COR-L47 (cell line): ENCODE measurements at regions not wholly inside any gene's neighbourhood (a gene's known extent, or its start where the extent isn't known, plus 50 kb on each side); places are given as distances from the start of the nearest gene placed in this dataset.
"Not testable (repeated sequence)": the region's sequence is repeated elsewhere in the genome, so short reads cannot be mapped to it uniquely, and the experiment has no call there.

ENCODE experiments used
- DNase-seq: peaks from one replicate; lab custom pipeline; 2025; lab: John Stamatoyannopoulos, UW

GRCh38 chr3:102906818-102907217 is 472.0 kb downstream of the ZPLD1 start:
- no peak for DNase-seq

DNA sequence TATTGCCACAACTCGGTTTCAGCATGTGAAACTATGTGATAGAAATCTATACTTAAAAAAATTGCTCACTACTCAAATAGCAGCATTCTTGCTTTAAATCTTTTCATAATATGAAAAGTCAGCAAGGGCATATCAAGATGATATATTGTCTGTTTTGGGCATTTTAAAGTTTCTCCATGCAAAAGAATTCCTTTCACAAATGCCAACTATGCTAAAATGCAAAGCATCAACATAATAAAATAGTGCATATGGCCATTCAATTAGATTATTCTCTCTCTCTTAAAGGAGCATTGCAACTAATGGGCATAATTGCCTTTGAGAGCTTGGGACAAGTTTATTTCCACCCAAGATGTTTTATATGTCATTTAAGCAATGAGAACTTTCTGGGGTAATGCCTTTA is 475.1 kb downstream of the ZPLD1 start:
- DNase-seq: no peak

DNA sequence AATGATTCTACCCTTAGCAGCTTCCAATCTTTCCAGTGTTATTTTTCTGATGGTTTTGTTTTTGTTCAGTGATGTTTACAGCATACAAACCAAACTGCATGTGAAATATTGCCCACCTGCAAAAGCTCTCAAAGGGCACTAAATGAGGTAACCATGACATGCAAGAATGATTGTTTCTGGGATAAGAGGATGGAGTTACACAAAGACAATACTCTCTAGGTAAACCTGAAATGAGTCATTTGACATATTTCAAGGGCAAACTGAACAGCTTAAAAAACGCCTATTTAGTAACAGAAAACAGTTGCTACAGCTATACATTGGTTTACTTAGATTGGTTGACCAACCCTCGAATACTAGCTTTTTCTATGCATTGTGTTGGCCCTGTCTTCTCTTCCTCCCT is 481.7 kb downstream of the ZPLD1 start:
- no peak for DNase-seq

DNA sequence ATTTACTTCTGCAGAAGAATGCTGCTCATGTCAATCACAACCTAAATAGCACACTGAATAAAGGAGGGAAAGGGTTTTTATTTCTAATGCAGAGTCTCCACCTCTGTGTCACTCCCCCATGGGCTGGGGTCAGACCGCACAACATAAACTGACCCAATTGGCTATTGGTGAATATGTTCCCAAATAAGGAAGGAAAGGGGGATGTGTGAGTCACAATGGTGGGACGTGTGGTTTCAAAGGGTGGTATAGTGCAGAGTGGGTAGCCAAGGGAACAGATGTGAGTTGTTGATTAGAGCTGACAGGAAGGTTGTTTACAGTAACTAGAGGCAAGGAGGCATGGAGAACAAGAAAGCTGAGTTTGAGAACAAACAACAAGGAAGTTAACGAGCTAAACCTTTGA is 491.8 kb downstream of the ZPLD1 start:
- no peak for DNase-seq

GRCh38 chr3:102933377-102933776 is 498.6 kb downstream of the ZPLD1 start:
- DNase-seq: no peak

DNA sequence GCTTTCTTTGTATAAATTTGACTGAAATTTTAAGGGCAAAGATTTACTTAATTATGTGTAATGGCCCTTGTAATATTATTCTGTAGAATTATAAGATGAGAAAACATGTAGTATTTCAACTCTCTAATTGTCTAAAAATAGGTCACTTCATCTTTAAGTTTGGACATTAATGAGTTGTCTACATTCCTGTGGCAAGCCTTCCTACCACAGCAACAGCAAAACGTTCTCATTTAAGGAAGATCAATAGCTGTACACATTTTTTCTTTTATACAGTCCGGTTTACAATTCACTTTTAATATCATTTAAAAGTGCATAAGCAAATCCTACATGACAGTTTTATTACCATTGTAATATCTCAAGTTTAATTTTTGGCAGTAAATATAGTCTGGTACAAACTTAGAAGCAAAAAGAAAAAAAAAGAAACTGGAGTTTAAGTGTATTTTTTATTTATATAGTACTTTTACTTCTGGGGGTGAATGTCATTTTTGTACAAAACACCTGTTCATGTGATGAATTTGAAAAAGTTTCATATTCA is 501.8 kb downstream of the ZPLD1 start:
- no peak for DNase-seq

DNA sequence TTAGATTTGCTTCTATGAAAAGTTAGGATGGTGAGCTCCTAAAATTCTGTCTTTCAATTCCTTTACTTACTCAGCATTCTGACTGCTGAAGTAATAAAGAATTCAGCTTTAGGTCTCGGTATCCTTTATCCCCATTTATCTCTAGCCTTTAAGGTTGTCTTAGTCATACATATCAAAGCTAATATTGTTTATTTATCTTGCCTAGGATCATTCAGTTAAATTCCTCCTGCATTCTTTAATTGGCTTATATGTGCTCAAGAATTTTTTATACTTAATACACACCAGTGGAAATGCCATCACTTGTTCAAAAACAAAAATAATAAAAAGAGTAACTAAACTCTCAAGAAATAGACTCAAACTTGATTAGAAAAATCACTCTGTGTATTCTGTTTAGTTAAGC is 507.0 kb downstream of the ZPLD1 start:
- no peak for DNase-seq

GRCh38 chr3:102946445-102946844 is 511.6 kb downstream of the ZPLD1 start:
- DNase-seq: not testable (repeated sequence)

GRCh38 chr3:102972350-102972749 is 537.5 kb downstream of the ZPLD1 start:
- no peak for DNase-seq

DNA sequence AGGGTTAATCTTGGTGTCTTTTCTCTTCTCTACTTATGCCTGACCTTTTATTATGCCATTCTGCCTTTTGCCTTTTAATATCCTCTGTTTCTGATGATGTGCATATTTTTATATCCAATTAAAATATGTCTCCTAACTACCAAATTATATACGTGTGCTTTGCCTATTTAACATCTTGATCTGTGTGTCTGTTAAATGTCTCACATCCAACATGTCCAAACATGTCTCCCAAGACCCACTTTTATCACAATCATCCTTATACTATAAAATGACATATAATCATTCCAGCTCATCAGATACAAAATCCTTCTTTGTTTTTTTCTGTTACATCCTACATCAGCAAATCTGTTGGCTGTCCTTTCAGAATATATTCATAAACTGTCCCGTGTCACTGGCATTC is 539.5 kb downstream of the ZPLD1 start:
- no peak for DNase-seq

GRCh38 chr3:102979191-102979590 is 544.4 kb downstream of the ZPLD1 start:
- no peak for DNase-seq

DNA sequence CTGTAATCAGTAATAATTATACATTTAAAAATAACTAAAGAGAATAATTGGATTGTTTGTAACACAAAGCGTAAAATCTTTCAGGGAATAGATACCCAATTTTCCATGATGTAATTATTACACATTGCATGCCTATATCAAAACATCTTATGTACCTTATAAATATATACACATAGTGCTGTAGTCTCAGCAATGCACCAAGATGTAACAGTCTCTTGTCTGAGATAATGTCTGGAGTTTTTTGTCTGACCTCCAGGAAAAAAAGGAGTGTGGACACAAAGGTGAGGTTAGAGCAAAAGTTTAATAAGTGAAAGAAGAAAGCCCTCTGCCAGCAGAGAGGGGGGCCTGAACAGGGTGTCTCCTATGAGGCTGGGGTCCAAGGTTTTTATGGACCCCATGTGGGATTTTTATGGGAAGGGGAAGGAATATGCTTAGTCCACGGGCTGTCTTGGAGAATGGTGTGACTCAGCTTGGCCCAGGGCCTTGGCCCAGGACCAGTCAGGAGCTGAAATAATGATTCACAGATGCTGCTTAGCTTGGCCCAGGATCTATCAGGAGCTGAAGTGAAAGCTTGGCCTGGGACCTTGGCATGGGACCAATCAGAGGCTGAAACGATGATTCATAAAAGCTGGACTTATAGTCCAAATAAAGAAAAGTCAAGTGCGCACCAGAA is 545.0 kb downstream of the ZPLD1 start:
- no peak for DNase-seq

GRCh38 chr3:102980355-102980696 is 545.5 kb downstream of the ZPLD1 start:
- no peak for DNase-seq

GRCh38 chr3:103002425-103003176 is 567.8 kb downstream of the ZPLD1 start:
- peak; percentile 56 for DNase-seq

DNA sequence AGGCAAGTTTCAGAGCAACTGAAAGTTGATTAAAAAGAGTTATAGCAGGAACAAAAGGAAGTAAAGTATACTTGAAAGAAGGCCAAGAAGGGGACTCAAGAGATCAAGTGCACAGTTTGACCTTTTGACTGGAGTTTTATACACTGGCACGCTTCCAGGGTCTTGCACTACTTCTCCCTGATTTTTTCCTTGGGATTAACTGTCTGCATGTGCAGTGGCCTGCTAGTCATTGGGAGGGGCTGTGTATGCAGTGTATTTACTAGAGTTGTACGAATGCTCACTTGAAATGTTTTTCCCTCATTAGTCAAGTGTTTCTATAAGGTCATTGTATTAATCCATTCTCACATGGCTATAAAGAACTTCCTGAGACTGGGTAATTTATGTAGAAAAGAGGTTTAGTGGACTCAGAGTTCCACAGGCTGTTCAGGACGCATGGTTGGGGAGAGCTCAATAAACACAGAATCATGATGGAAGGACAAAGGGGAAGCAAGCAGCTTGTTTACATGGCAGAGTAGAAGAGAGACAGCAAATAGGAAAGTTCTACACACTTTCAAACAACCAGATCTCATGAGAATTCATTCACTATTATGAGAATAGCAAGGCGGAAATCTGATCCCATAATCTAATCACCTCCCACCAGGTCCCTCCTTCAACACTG is 571.8 kb downstream of the ZPLD1 start:
- DNase-seq: no peak

- no peak for DNase-seq
Measured at GRCh38 chr3:103009609-103010008, 574.8 kb downstream of the ZPLD1 start.

DNA sequence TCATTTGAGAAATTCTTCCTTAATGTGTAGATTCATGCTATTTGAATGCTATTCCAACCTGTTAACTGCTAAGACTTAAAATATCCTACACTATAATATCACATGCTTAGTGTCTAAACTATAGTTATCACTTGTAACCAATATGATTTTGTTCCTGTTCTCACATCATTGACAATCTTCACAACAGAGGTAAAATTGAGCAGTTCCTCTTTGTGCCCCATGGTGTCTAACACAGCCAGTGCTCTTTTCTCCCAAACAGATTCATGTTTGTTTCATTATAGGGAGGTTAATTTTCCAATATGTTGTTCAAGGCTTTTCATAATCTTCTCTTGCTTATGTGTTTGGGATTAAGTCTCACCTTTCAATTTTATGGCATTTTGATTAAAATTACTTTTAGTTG is 591.1 kb downstream of the ZPLD1 start:
- no peak for DNase-seq

GRCh38 chr3:103033841-103034240 is 599.0 kb downstream of the ZPLD1 start:
- no peak for DNase-seq

GRCh38 chr3:103047640-103048039 is 612.8 kb downstream of the ZPLD1 start:
- DNase-seq: no peak

DNA sequence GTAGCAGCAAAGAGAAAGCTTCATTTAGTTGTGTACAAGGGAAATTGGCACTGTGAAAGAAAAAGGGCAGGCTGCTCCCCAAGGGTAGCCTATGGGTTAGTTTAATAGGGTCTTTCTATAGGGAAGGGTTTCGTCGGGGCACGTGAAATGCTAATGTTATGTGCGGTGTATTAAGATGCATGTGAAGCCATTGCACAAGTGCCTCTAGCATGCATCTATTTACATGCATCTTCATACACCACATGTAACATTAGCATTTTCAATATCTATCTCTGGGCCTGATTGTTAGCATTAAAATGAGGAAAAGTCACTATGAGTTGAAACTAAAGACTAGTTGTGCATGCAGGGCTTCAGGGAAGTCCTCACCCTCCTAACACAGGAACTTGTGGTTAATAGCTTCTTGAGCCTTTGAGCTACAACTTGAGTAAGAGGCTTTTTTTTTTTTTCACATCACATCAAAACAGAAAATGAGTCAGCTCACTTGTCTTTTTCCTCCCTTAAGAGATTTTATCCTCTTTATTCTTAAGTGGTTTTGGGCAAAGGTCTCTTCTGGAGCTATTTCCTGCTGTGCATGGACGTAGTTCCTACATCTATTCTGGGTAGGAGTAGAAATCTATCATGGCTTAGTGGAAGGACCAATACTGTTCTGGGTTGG is 613.4 kb downstream of the ZPLD1 start:
- DNase-seq: no peak

GRCh38 chr3:103052236-103052830 is 617.5 kb downstream of the ZPLD1 start:
- no peak for DNase-seq

DNA sequence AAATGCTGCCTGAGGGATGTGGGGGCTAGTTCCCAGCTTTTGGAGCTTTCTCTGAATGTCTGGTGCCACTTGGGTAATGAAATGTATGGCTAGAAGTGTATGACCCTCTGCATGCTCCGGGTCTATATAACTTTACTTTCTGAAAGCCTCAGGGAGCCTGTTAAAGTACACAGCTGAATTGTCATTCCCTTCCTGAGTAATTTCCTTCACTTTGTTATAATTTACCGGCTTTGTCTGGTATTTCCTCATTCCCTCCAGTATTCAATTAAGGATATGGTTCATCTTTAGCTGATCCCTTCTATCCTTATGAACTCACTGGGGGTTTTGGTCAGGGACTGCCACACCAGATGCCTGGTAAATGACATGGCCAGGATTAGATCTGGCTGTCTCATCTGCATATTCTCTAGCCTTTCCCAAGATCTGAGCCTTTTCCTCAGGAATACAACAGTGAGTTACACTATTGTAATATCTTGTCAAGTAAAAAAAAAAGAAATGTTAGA is 620.3 kb downstream of the ZPLD1 start:
- no peak for DNase-seq
